Esophagus (tissue), 2 donors: ENCODE measurements at regions not wholly inside any gene's neighbourhood (a gene's known extent, or its start where the extent isn't known, plus 50 kb on each side); places are given as distances from the start of the nearest gene placed in this dataset.

Experiments
- H3K27ac ChIP-seq, 2 donors: one replicate each; pipeline ENCODE4 v1.5.1; 2013; ENCODE audit warnings: low read depth in 2 of 2, mild to moderate bottlenecking in 2 of 2, inconsistent platforms in 1 of 2, low read length in 1 of 2, moderate library complexity in 1 of 2
- H3K27me3 ChIP-seq, 2 donors: one replicate each; pipeline ENCODE4 v1.6.1; 2013; ENCODE audit warnings: low read length in 2 of 2, control low read depth in 1 of 2, mild to moderate bottlenecking in 1 of 2; ENCODE audit not compliant: insufficient read depth in 2 of 2, control insufficient read depth in 1 of 2
- H3K36me3 ChIP-seq, 2 donors: one replicate each; pipeline ENCODE4 v1.6.1; 2013; ENCODE audit warnings: low read length in 1 of 2; ENCODE audit not compliant: control insufficient read depth in 2 of 2, insufficient read depth in 2 of 2
- H3K4me1 ChIP-seq, 2 donors: one replicate each; pipeline ENCODE4 v1.6.1; 2013; ENCODE audit warnings: low read length in 1 of 2; ENCODE audit not compliant: control insufficient read depth in 2 of 2, insufficient read depth in 2 of 2
- H3K4me3 ChIP-seq, 2 donors: one replicate each; pipeline ENCODE4 v1.5.1; 2013; ENCODE audit warnings: low read length in 2 of 2, mild to moderate bottlenecking in 2 of 2, low read depth in 1 of 2, moderate library complexity in 1 of 2
- H3K9me3 ChIP-seq, 2 donors: one replicate each; pipeline ENCODE4 v1.6.1; 2013; ENCODE audit warnings: mild to moderate bottlenecking in 2 of 2, low read depth in 1 of 2, low read length in 1 of 2, moderate library complexity in 1 of 2; ENCODE audit not compliant: control insufficient read depth in 2 of 2, insufficient read depth in 1 of 2
- WGBS, 2 donors: extraction: QIAGEN DNeasy Blood & Tissue Kit; methylation state at CpG; one replicate each; pipeline ENCODE4 v1.1.7; 2013; 5-methylcytosine and 5-hydroxymethylcytosine counted together
- donor health status: healthy with polysubstance abuse.
- donor health status: Bipolar disorder and iron deficiency.

DNA sequence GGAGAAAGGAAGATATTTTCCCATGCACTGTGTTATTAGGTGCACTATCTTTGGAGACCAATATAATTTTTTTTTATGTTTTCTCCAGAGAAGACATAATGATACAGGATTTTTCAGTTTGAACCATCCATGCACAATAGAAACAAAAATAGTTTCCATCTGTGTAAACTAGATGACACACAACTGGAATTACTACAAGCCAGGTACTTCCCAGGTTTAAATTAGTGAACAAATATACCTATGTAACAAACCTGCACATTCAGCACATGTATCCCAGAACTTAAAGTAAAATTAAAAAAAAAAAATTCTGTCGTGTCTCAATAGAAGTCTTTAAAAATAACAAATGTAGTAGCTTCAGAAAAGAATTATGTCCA is 1616.8 kb upstream of the ACVR2A start:
- H3K27ac ChIP-seq: no peak overlapping the region
- 39 to 46% methylated on average over 1 of the region's 1 CpG for WGBS, 2 donors
- H3K4me1 ChIP-seq: no peaks in the 10 kb centered on the region
- H3K4me3 ChIP-seq: no peak overlapping the region
- H3K27me3 ChIP-seq: no peaks in the 10 kb centered on the region
- H3K9me3 ChIP-seq: no peaks in the 10 kb centered on the region
- H3K36me3 ChIP-seq: no peaks in the 10 kb centered on the region

DNA sequence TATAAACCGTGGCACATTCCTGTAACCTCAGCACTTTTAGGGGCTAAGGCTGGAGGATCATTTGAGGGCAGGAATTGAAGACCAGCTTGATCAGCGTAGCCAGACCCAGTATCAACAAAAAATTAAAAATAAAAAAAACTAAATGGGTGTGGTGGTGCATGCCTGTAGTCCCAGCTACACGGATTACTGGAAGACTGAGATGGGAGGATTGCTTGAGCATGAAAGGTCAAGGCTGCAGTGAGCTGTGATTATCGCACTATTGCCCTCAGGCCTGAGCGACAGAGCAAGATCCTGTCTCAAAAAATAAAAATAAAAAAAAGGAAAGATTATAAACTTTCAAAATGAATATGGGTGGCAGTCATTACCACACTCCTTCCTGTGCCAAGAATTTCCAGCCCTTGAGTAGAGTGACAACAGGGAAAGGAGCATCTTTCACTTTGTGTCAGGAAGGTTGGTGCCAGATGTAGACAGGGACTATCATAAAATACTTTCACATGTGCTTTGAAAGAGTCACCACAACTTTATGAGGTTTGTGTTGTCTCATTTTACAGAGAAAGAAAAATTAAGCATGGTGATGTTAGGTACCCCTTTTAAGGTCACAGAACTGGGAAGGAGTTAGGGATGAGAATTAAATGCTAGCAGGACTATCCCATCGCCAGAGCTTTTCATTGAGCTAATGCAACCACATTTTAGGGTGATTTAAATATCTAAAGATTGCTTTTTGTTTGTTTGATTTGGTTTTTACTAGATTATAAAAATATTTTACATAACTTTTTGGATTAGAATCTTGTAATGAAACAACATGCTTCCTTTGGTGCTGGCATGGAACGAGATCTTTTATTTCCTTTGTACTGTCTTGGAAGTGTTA is 1617.4 kb upstream of the ACVR2A start:
- H3K9me3 ChIP-seq: no peaks in the 10 kb centered on the region
- H3K27me3 ChIP-seq: no peaks in the 10 kb centered on the region
- H3K36me3 ChIP-seq: no peaks in the 10 kb centered on the region
- no peak overlapping the region for H3K27ac ChIP-seq
- H3K4me3 ChIP-seq: no peak overlapping the region
- 80 to 89% methylated on average over 7 of the region's 7 CpGs for WGBS, 2 donors
- H3K4me1 ChIP-seq: no peaks in the 10 kb centered on the region

DNA sequence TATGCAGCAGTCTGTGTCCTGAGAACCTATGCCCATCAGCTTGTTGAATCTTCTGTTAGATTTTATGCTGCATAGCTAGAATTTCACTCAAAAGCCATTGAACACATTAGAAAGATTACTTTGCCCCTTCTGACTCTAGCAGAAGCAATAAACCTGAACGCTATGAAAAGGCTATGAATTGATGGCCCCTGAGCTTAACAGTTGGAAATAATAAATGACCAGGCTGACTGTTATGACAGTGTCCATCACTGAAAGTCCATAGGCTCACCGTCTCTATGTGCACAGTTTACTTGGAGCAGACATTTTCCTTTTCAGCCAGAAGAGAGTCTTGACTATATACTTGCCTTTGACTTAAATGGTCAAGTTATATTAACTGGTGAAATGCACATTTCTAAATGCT is 1618.8 kb upstream of the ACVR2A start:
- H3K27me3 ChIP-seq: no peaks in the 10 kb centered on the region
- 89 to 91% methylated on average over 2 of the region's 2 CpGs for WGBS, 2 donors
- no peaks in the 10 kb centered on the region for H3K36me3 ChIP-seq
- H3K4me3 ChIP-seq: no peak overlapping the region
- no peaks in the 10 kb centered on the region for H3K9me3 ChIP-seq
- no peak overlapping the region for H3K27ac ChIP-seq
- H3K4me1 ChIP-seq: no peaks in the 10 kb centered on the region

DNA sequence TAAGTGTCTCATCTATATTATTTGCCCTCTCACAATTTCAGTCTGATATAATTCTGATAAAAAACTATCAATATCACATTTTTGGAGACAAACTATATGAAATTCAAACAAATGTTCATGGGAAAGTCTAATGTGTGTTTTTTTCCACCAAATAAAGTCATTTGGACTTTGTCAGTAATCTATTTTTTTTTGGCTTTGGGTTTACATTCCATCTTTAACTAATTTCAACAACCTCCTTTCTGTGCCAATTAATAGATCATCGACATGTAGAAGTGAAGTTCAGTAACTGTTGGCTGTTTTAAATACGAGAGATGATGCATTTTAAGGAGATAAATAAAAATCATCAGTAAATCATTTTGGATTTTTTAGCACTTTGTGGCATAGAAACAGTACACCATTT is 1623.0 kb upstream of the ACVR2A start:
- no peak overlapping the region for H3K27ac ChIP-seq
- WGBS, 2 donors: 68 to 71% methylated on average over 2 of the region's 2 CpGs
- H3K4me3 ChIP-seq: no peak overlapping the region
- no peaks in the 10 kb centered on the region for H3K4me1 ChIP-seq
- H3K9me3 ChIP-seq: no peaks in the 10 kb centered on the region
- no peaks in the 10 kb centered on the region for H3K36me3 ChIP-seq
- H3K27me3 ChIP-seq: no peaks in the 10 kb centered on the region

GRCh38 chr2:146220957-146221356 is 1623.9 kb upstream of the ACVR2A start:
- Histone ChIP-seq H3K27ac (no peak overlapping the region), H3K27me3 (no peaks in the 10 kb centered on the region)

DNA sequence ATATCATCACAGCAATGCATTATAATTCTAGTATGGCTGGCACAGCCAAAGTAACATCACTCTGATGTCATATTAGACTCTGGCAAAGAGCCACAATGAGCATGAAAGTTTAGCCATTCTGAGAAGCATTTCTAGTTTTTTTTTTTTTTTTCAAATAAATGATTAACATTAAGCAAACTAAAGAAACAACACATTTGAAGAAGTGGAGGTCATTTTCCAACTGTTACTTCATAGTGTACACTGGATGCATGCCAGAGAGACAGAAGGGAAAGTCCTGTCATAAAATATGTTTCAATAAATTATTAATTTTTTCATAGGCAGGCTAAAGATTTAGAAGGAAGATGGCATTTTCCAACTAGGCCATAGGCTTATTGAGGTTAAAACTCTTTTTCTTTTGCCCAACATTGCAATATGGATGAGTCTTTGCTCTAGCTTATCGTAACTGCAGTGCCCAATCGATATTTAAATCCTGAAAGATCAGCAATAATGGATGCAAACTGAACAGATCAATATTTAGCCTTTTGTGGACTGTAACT is 1630.4 kb upstream of the ACVR2A start:
- Histone ChIP-seq H3K27me3 (no peaks in the 10 kb centered on the region), H3K36me3 (no peaks in the 10 kb centered on the region), H3K4me1 (no peaks in the 10 kb centered on the region), H3K9me3 (no peaks in the 10 kb centered on the region), H3K27ac (no peak overlapping the region), H3K4me3 (no peak overlapping the region)
- WGBS, 2 donors: 60 to 90% methylated on average over 2 of the region's 2 CpGs

More at GRCh38 chr2:146220957-146221356, 1623.9 kb upstream of the ACVR2A start:
- Histone ChIP-seq H3K4me3 (no peak overlapping the region), H3K36me3 (no peaks in the 10 kb centered on the region), H3K9me3 (no peaks in the 10 kb centered on the region), H3K4me1 (no peaks in the 10 kb centered on the region)

- no peaks in the 10 kb centered on the region for H3K9me3 ChIP-seq
- H3K4me3 ChIP-seq: no peak overlapping the region
- H3K27me3 ChIP-seq: no peaks in the 10 kb centered on the region
- no peak overlapping the region for H3K27ac ChIP-seq
- H3K36me3 ChIP-seq: no peaks in the 10 kb centered on the region
- H3K4me1 ChIP-seq: no peaks in the 10 kb centered on the region
Observed at GRCh38 chr2:146213674-146214073, 1631.2 kb upstream of the ACVR2A start.

- Histone ChIP-seq H3K27me3 (no peaks in the 10 kb centered on the region), H3K9me3 (no peaks in the 10 kb centered on the region), H3K36me3 (no peaks in the 10 kb centered on the region), H3K4me1 (no peaks in the 10 kb centered on the region), H3K4me3 (no peak overlapping the region), H3K27ac (no peak overlapping the region)
- WGBS, 2 donors: 94% methylated on average over 4 of the region's 4 CpGs
Observed at GRCh38 chr2:146212602-146213001, 1632.2 kb upstream of the ACVR2A start.

GRCh38 chr2:146209842-146210275 is 1635.0 kb upstream of the ACVR2A start:
- Histone ChIP-seq H3K27ac (no peak overlapping the region), H3K9me3 (no peaks in the 10 kb centered on the region), H3K4me3 (no peak overlapping the region), H3K36me3 (no peaks in the 10 kb centered on the region), H3K27me3 (no peaks in the 10 kb centered on the region), H3K4me1 (no peaks in the 10 kb centered on the region)
- WGBS, 2 donors: 90 to 94% methylated on average over 3 of the region's 3 CpGs

GRCh38 chr2:146207901-146208300 is 1636.9 kb upstream of the ACVR2A start:
- no peaks in the 10 kb centered on the region for H3K36me3 ChIP-seq
- no peak overlapping the region for H3K4me3 ChIP-seq
- no peak overlapping the region for H3K27ac ChIP-seq
- H3K4me1 ChIP-seq: no peaks in the 10 kb centered on the region
- H3K27me3 ChIP-seq: no peaks in the 10 kb centered on the region
- WGBS, 2 donors: 61 to 63% methylated on average over 3 of the region's 3 CpGs
- no peaks in the 10 kb centered on the region for H3K9me3 ChIP-seq
